HG03066 (cell line): ENCODE measurements at regions not wholly inside any gene's neighbourhood (a gene's known extent, or its start where the extent isn't known, plus 50 kb on each side); places are given as distances from the start of the nearest gene placed in this dataset.

Experiments
- ATAC-seq: cut with Tn5 transposase; IDR thresholded peaks from one replicate; pipeline ENCODE4 v1.9.1; 2021; ENCODE audit warnings: low read depth; ENCODE audit not compliant: unreplicated experiment

- ATAC-seq: no peak
Measured at GRCh38 chr16:79348521-79349306, 251.8 kb downstream of the MAF start.

- ATAC-seq: no peak
Measured at GRCh38 chr16:79347277-79347676, 253.3 kb downstream of the MAF start.

GRCh38 chr16:79339863-79340262 lies 260.7 kb downstream of the MAF start:
- ATAC-seq: no peak

GRCh38 chr16:79337906-79338305 lies 262.6 kb downstream of the MAF start:
- no peak for ATAC-seq

GRCh38 chr16:79336437-79337229 lies 263.9 kb downstream of the MAF start:
- ATAC-seq: no peak

- ATAC-seq: no peak
Measured at GRCh38 chr16:79334127-79334526, 266.4 kb downstream of the MAF start.

GRCh38 chr16:79331066-79331465 lies 269.5 kb downstream of the MAF start:
- ATAC-seq: no peak

GRCh38 chr16:79329967-79330366 lies 270.6 kb downstream of the MAF start:
- ATAC-seq: no peak

- ATAC-seq: no peak
Measured at GRCh38 chr16:79329166-79329521, 271.4 kb downstream of the MAF start.

GRCh38 chr16:79328402-79329165 lies 272.0 kb downstream of the MAF start:
- no peak for ATAC-seq

- no peak for ATAC-seq
Measured at GRCh38 chr16:79327836-79328235, 272.7 kb downstream of the MAF start.

GRCh38 chr16:79326549-79326948 lies 274.0 kb downstream of the MAF start:
- no peak for ATAC-seq

GRCh38 chr16:79325226-79325945 lies 275.2 kb downstream of the MAF start:
- ATAC-seq: no peak

GRCh38 chr16:79320956-79321355 lies 279.6 kb downstream of the MAF start:
- ATAC-seq: no peak

GRCh38 chr16:79318143-79318899 lies 282.2 kb downstream of the MAF start:
- ATAC-seq: no peak

GRCh38 chr16:79317521-79317920 lies 283.0 kb downstream of the MAF start:
- ATAC-seq: no peak

GRCh38 chr16:79317026-79317425 lies 283.5 kb downstream of the MAF start:
- no peak for ATAC-seq

- peak; percentile 71 for ATAC-seq
Measured at GRCh38 chr16:79316004-79316458, 284.5 kb downstream of the MAF start.

GRCh38 chr16:79312502-79312901 lies 288.0 kb downstream of the MAF start:
- ATAC-seq: no peak

GRCh38 chr16:79310710-79311109 lies 289.8 kb downstream of the MAF start:
- ATAC-seq: no peak
